GM18505 (cell line): ENCODE measurements at regions not wholly inside any gene's neighbourhood (a gene's known extent, or its start where the extent isn't known, plus 50 kb on each side); places are given as distances from the start of the nearest gene placed in this dataset.
"Not testable (repeated sequence)": the region's sequence is repeated elsewhere in the genome, so short reads cannot be mapped to it uniquely, and the experiment has no call there.

ENCODE experiments used
- ATAC-seq: cut with Tn5 transposase; IDR thresholded peaks from one replicate; pipeline ENCODE4 v1.9.1; 2021; ENCODE audit not compliant: unreplicated experiment
- POLR2A ChIP-seq: IDR thresholded peaks from 4 replicates; pipeline ENCODE4 v1.6.1; 2011; ENCODE audit warnings: borderline replicate concordance; ENCODE audit not compliant: insufficient read depth, insufficient read length; ENCODE audit errors: extremely low read depth

- ATAC-seq: not testable (repeated sequence)
Measured at GRCh38 chr2:90021234-90021633, 1329.8 kb downstream of the RPIA start.

- not testable (repeated sequence) for ATAC-seq
Measured at GRCh38 chr2:90027231-90027643, 1335.8 kb downstream of the RPIA start.

- ATAC-seq: not testable (repeated sequence)
Measured at GRCh38 chr2:90028381-90029079, 1337.1 kb downstream of the RPIA start.

GRCh38 chr2:90029080-90029428, 1337.6 kb downstream of the RPIA start:
- not testable (repeated sequence) for ATAC-seq

- not testable (repeated sequence) for ATAC-seq
Measured at GRCh38 chr2:90032269-90032668, 1340.8 kb downstream of the RPIA start.

- not testable (repeated sequence) for ATAC-seq
Measured at GRCh38 chr2:90036335-90036734, 1344.9 kb downstream of the RPIA start.

- not testable (repeated sequence) for ATAC-seq
Measured at GRCh38 chr2:90039093-90039492, 1347.6 kb downstream of the RPIA start.

- not testable (repeated sequence) for ATAC-seq
Measured at GRCh38 chr2:90047776-90048175, 1356.3 kb downstream of the RPIA start.

GRCh38 chr2:90052113-90052631, 1360.7 kb downstream of the RPIA start:
- not testable (repeated sequence) for ATAC-seq

GRCh38 chr2:90069290-90069894, 1377.9 kb downstream of the RPIA start:
- no peak for TF ChIP-seq POLR2A
- ATAC-seq: no peak

GRCh38 chr2:90076311-90076710, 1384.8 kb downstream of the RPIA start:
- ATAC-seq: no peak
- no peak for TF ChIP-seq POLR2A

- no peak for ATAC-seq
- TF ChIP-seq POLR2A: no peak
Measured at GRCh38 chr2:90077948-90078347, 1386.5 kb downstream of the RPIA start.

GRCh38 chr2:90079374-90079773, 1387.9 kb downstream of the RPIA start:
- TF ChIP-seq POLR2A: no peak
- ATAC-seq: no peak

- not testable (repeated sequence) for ATAC-seq
Measured at GRCh38 chr2:90087792-90088191, 1396.3 kb downstream of the RPIA start.

GRCh38 chr2:90093571-90094270, 1402.2 kb downstream of the RPIA start:
- ATAC-seq: not testable (repeated sequence)

- not testable (repeated sequence) for ATAC-seq
Measured at GRCh38 chr2:90097617-90098016, 1406.1 kb downstream of the RPIA start.

- ATAC-seq: not testable (repeated sequence)
Measured at GRCh38 chr2:90105142-90105541, 1413.7 kb downstream of the RPIA start.

- ATAC-seq: not testable (repeated sequence)
Measured at GRCh38 chr2:90123409-90123808, 1431.9 kb downstream of the RPIA start.

- not testable (repeated sequence) for ATAC-seq
Measured at GRCh38 chr2:90139046-90139445, 1447.6 kb downstream of the RPIA start.

- ATAC-seq: not testable (repeated sequence)
Measured at GRCh38 chr2:90141558-90141957, 1450.1 kb downstream of the RPIA start.

- not testable (repeated sequence) for ATAC-seq
Measured at GRCh38 chr2:90151805-90152204, 1460.3 kb downstream of the RPIA start.
